HepG2 (cell line): ENCODE measurements at regions not wholly inside any gene's neighbourhood (a gene's known extent, or its start where the extent isn't known, plus 50 kb on each side); places are given as distances from the start of the nearest gene placed in this dataset.

Source experiments
- ATAC-seq: fragments of 200-7000 bp; cut with Tn5 transposase; 3 replicates; pipeline ENCODE4 v1.9.1; 2020; ENCODE audit warnings: mild to moderate bottlenecking, moderate library complexity
- BruUV-seq: library from RNA; stranded (reverse); fragments of 400-500 nt; replicated peaks from 2 replicates; lab custom pipeline; 2021; lab: Mats Ljungman, UMichigan
- CTCF ChIA-PET: fragments of 300-600 bp; formaldehyde crosslinking; extraction: SDS; loops from one replicate; lab custom pipeline; 2021; ENCODE audit warnings: low total read pairs, inconsistent platforms, low intra/inter-chr PET ratio; lab: Yijun Ruan, JAX
- POLR2A ChIA-PET: fragments of 350-600 bp; sonication (Branson Sonifier 250); formaldehyde crosslinking; loops from one replicate; lab custom pipeline; 2020; ENCODE audit warnings: antibody characterized with exemption, inconsistent platforms; lab: Yijun Ruan, JAX
- DNase-seq: peaks from one replicate; pipeline ENCODE4 v3.0.0-alpha.2; 2015; ENCODE audit warnings: low spot score
- FAIRE-seq: peaks from 3 replicates; lab custom pipeline; 2011; peaks lifted over from hg19 to GRCh38; lab: Jason Lieb, UNC
- H2AFZ ChIP-seq: one replicate; pipeline ENCODE4 v1.6.1; 2011; ENCODE audit warnings: low read length, inconsistent platforms
- H3K27ac ChIP-seq: fragments of 300-600 bp; 3 replicates; pipeline ENCODE4 v1.8.0; 2011; ENCODE audit warnings: mixed run types, mild to moderate bottlenecking, mixed read lengths, low read length, inconsistent platforms; ENCODE audit not compliant: insufficient read depth; ENCODE audit errors: extremely low read length
- H3K27me3 ChIP-seq, 2 experiments: fragments of 200-600 bp in 1 of 2; 2 replicates in 1 of 2; 3 replicates in 1 of 2; pipeline versions ENCODE4 v1.6.0 to v1.8.0; 2011; ENCODE audit warnings: low read length in 2 of 2, mild to moderate bottlenecking in 2 of 2, moderate library complexity in 2 of 2, inconsistent platforms in 1 of 2; ENCODE audit not compliant: insufficient read depth in 2 of 2, control insufficient read depth in 1 of 2
- H3K36me3 ChIP-seq, 2 experiments: fragments of 200-600 bp in 1 of 2; replicated peaks in 1 of 2; 2 replicates in 1 of 2; 3 replicates in 1 of 2; pipeline versions ENCODE4 v1.5.1 to v1.8.0; 2011; ENCODE audit warnings: low read length in 2 of 2, inconsistent platforms in 1 of 2; ENCODE audit not compliant: insufficient read depth in 2 of 2, control insufficient read depth in 1 of 2
- H3K4me1 ChIP-seq: 2 replicates; pipeline ENCODE4 v1.5.1; 2012; ENCODE audit warnings: low read length, inconsistent platforms; ENCODE audit not compliant: insufficient read depth
- H3K4me2 ChIP-seq: 2 replicates; pipeline ENCODE4 v1.6.0; 2011; ENCODE audit warnings: low read depth, low read length, inconsistent platforms
- H3K4me3 ChIP-seq, 3 experiments: fragments of 200-600 bp in 1 of 3; sonication (generic), shearing (Covaris generic) in 1 of 3; replicated peaks in 1 of 3; 2 replicates each; pipeline ENCODE4 v1.5.1; 2011 to 2016; ENCODE audit warnings: low read length in 3 of 3, inconsistent platforms in 2 of 3, low read depth in 2 of 3, mild to moderate bottlenecking in 2 of 3, control low read depth in 1 of 3, mixed read lengths in 1 of 3; ENCODE audit not compliant: insufficient read depth in 1 of 3
- H3K79me2 ChIP-seq: one replicate; pipeline ENCODE4 v1.6.1; 2011; ENCODE audit warnings: low read length, inconsistent platforms; ENCODE audit not compliant: insufficient read depth
- H3K9ac ChIP-seq: 2 replicates; pipeline ENCODE4 v1.6.0; 2011; ENCODE audit warnings: mild to moderate bottlenecking, low read depth, low read length, inconsistent platforms; ENCODE audit not compliant: insufficient read depth
- H3K9me3 ChIP-seq: 2 replicates; pipeline ENCODE4 v1.5.1; 2012; ENCODE audit warnings: mild to moderate bottlenecking, low read length
- H4K20me1 ChIP-seq: 2 replicates; pipeline ENCODE4 v1.6.0; 2011; ENCODE audit warnings: inconsistent platforms, mild to moderate bottlenecking, low read length, moderate library complexity; ENCODE audit not compliant: insufficient read depth
- ARID2 ChIP-seq: sonication (generic); formaldehyde crosslinking; IDR thresholded peaks from 2 replicates; pipeline ENCODE4 v1.8.1; 2022; ENCODE audit warnings: mild to moderate bottlenecking, missing genetic modification reagents, borderline replicate concordance
- NFIB ChIP-seq: sonication (generic); formaldehyde crosslinking; IDR thresholded peaks from 2 replicates; pipeline ENCODE4 v1.9.0; 2021; ENCODE audit warnings: missing genetic modification reagents, mild to moderate bottlenecking, borderline replicate concordance
- SATB2 ChIP-seq: sonication (generic); formaldehyde crosslinking; IDR thresholded peaks from 2 replicates; pipeline ENCODE4 v1.5.0; 2020; ENCODE audit warnings: missing genetic modification reagents
- THYN1 ChIP-seq: sonication (generic); formaldehyde crosslinking; IDR thresholded peaks from 2 replicates; pipeline ENCODE4 v1.8.1; 2023; ENCODE audit warnings: low read depth, mild to moderate bottlenecking, moderate library complexity, missing genetic modification reagents, borderline replicate concordance
- ZNF264 ChIP-seq: sonication (generic); formaldehyde crosslinking; IDR thresholded peaks from 2 replicates; pipeline ENCODE4 v1.4.0; 2020; ENCODE audit warnings: missing genetic modification reagents
- ZNF350 ChIP-seq: sonication (generic); formaldehyde crosslinking; IDR thresholded peaks from 2 replicates; pipeline ENCODE4 v1.4.0; 2020; ENCODE audit warnings: mild to moderate bottlenecking, low read depth, missing genetic modification reagents, borderline replicate concordance
- ZNF773 ChIP-seq: sonication (generic); formaldehyde crosslinking; IDR thresholded peaks from 2 replicates; pipeline ENCODE4 v1.4.0; 2020; ENCODE audit warnings: missing genetic modification reagents, borderline replicate concordance
- WGBS: methylation state at CpG from one replicate; pipeline ENCODE4 v1.1.6; 2017; ENCODE audit warnings: low lambda C conversion rate; 5-methylcytosine and 5-hydroxymethylcytosine counted together
- in situ Hi-C: cut with HindIII; loops from 2 replicates; pipeline ENCODE4 v1.10.0; 2017; ENCODE audit warnings: low pct_unique_long_range_greater_than_20kb; ENCODE audit not compliant: extremely low pct_ligation_motif_present
- intact Hi-C: fragments of 100-400 bp; cut with micrococcal nuclease; formaldehyde crosslinking; loops from one replicate; pipeline ENCODE4 v1.10.0; 2022; ENCODE audit not compliant: unreplicated experiment
- TF ChIP-seq, protein P1 (sequence below): sonication (generic); formaldehyde crosslinking; IDR thresholded peaks from 2 replicates; pipeline ENCODE4 v1.9.0; 2021; ENCODE audit warnings: missing genetic modification reagents, borderline replicate concordance
- TF ChIP-seq, protein P2 (sequence below): IDR thresholded peaks from 2 replicates; pipeline ENCODE4 v1.4.0; 2020; ENCODE audit warnings: mild to moderate bottlenecking, missing genetic modification reagents

DNA sequence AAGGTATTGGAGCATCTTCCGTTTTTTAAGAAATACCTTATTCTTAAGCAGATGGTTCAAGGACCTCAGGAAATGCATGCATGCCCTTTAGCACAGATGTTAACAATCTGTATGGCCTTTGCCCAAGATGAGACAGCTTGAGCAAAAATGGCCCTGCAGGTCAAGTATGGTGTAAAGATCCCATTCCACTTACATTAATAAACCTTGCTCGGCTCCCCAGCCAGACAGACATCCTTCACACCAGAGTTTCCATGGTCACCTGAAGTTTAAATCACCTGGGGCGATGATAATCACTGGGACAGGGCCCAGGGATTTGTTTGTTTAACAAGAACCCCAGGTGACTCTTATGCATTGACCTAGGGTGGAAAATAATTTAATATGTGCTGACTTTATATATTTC, 287.0 kb upstream of the NOCT start:
- FAIRE-seq (no peak), DNase-seq (no peak), ATAC-seq (no peak)
- Histone ChIP-seq H3K79me2 (no peaks in the 10 kb centered on the region), H3K27ac (no peak overlapping the region), H4K20me1 (no peaks in the 10 kb centered on the region), H3K4me2 (no peak overlapping the region), H3K9ac (no peak overlapping the region), H3K4me3 (no peak overlapping the region), H3K4me1 (no peaks in the 10 kb centered on the region), H3K36me3 (no peaks in the 10 kb centered on the region), H3K27me3 (no peaks in the 10 kb centered on the region), H3K9me3 (no peaks in the 10 kb centered on the region), H2AFZ (no peak overlapping the region)
- BruUV-seq: no TSS peak
- ChIA-PET CTCF (no interaction called here), POLR2A (no interaction called here)
- intact Hi-C loops (no loop called here), in situ Hi-C loops (no loop called here)
- 2% methylated on average over 3 of the region's 3 CpGs for WGBS
- TF ChIP-seq THYN1 (CRISPR knock-in tag): no peak
- no peak for TF ChIP-seq ZNF773

DNA sequence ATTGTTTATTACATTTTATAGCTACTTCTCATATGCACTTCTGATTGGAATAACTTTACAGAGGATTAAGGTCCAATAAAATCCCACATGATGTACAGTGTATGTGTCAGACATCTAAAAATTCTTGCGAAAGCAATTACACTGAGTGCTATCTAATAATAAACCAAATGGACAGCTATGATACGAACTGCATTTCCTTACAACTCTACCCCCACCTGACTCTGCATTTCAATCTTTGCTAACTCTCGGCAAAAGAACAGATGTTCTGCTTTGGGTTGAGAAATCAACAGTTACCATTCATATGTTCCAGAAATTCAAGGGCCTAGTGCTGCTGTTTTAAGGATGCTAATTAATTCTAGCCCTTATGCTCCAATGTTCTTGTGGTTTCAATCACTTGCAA, 287.9 kb upstream of the NOCT start:
- no peaks in the 10 kb centered on the region for H3K79me2 ChIP-seq
- no peak overlapping the region for H3K4me2 ChIP-seq
- no peak overlapping the region for H2AFZ ChIP-seq
- no peak for ATAC-seq
- POLR2A ChIA-PET: no interaction called here
- FAIRE-seq: no peak
- no peaks in the 10 kb centered on the region for H3K4me1 ChIP-seq
- H3K9ac ChIP-seq: no peak overlapping the region
- H3K4me3 ChIP-seq: no peak overlapping the region
- no peak overlapping the region for H3K27ac ChIP-seq
- intact Hi-C loops (no loop called here), in situ Hi-C loops (no loop called here)
- WGBS: 24% methylated on average over 3 of the region's 3 CpGs
- H3K27me3 ChIP-seq: no peaks in the 10 kb centered on the region
- CTCF ChIA-PET: no interaction called here
- no peaks in the 10 kb centered on the region for H4K20me1 ChIP-seq
- BruUV-seq: no TSS peak
- no peaks in the 10 kb centered on the region for H3K9me3 ChIP-seq
- H3K36me3 ChIP-seq: no peaks in the 10 kb centered on the region
- DNase-seq: no peak
- TF ChIP-seq, protein P1, sequence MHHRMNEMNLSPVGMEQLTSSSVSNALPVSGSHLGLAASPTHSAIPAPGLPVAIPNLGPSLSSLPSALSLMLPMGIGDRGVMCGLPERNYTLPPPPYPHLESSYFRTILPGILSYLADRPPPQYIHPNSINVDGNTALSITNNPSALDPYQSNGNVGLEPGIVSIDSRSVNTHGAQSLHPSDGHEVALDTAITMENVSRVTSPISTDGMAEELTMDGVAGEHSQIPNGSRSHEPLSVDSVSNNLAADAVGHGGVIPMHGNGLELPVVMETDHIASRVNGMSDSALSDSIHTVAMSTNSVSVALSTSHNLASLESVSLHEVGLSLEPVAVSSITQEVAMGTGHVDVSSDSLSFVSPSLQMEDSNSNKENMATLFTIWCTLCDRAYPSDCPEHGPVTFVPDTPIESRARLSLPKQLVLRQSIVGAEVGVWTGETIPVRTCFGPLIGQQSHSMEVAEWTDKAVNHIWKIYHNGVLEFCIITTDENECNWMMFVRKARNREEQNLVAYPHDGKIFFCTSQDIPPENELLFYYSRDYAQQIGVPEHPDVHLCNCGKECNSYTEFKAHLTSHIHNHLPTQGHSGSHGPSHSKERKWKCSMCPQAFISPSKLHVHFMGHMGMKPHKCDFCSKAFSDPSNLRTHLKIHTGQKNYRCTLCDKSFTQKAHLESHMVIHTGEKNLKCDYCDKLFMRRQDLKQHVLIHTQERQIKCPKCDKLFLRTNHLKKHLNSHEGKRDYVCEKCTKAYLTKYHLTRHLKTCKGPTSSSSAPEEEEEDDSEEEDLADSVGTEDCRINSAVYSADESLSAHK (CRISPR knock-in tag): no peak
- TF ChIP-seq ZNF264 (CRISPR knock-in tag) (no peak), ARID2 (CRISPR knock-in tag) (no peak), NFIB (CRISPR knock-in tag) (no peak), ZNF350 (CRISPR knock-in tag) (no peak), SATB2 (CRISPR knock-in tag) (no peak)
- TF ChIP-seq, protein P2, sequence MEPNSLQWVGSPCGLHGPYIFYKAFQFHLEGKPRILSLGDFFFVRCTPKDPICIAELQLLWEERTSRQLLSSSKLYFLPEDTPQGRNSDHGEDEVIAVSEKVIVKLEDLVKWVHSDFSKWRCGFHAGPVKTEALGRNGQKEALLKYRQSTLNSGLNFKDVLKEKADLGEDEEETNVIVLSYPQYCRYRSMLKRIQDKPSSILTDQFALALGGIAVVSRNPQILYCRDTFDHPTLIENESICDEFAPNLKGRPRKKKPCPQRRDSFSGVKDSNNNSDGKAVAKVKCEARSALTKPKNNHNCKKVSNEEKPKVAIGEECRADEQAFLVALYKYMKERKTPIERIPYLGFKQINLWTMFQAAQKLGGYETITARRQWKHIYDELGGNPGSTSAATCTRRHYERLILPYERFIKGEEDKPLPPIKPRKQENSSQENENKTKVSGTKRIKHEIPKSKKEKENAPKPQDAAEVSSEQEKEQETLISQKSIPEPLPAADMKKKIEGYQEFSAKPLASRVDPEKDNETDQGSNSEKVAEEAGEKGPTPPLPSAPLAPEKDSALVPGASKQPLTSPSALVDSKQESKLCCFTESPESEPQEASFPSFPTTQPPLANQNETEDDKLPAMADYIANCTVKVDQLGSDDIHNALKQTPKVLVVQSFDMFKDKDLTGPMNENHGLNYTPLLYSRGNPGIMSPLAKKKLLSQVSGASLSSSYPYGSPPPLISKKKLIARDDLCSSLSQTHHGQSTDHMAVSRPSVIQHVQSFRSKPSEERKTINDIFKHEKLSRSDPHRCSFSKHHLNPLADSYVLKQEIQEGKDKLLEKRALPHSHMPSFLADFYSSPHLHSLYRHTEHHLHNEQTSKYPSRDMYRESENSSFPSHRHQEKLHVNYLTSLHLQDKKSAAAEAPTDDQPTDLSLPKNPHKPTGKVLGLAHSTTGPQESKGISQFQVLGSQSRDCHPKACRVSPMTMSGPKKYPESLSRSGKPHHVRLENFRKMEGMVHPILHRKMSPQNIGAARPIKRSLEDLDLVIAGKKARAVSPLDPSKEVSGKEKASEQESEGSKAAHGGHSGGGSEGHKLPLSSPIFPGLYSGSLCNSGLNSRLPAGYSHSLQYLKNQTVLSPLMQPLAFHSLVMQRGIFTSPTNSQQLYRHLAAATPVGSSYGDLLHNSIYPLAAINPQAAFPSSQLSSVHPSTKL (CRISPR knock-in tag): no peak
